GM10248 (cell line): ENCODE measurements at regions not wholly inside any gene's neighbourhood (a gene's known extent, or its start where the extent isn't known, plus 50 kb on each side); places are given as distances from the start of the nearest gene placed in this dataset.

Experiments
- CTCF ChIA-PET: fragments of 300-600 bp; sonication (Branson Sonifier 250); formaldehyde crosslinking; extraction: SDS; loops from one replicate; lab custom pipeline; 2021; ENCODE audit warnings: antibody characterized with exemption; lab: Yijun Ruan, JAX
- POLR2A ChIA-PET: fragments of 350-650 bp; sonication (Branson Sonifier 250); formaldehyde crosslinking; extraction: SDS; loops from one replicate; lab custom pipeline; 2020; ENCODE audit warnings: antibody characterized with exemption; lab: Yijun Ruan, JAX
- DNase-seq: peaks from one replicate; pipeline ENCODE4 v3.0.0; 2012; ENCODE audit errors: extremely low spot score
- CTCF ChIP-seq: IDR thresholded peaks from 2 replicates; pipeline ENCODE4 v1.5.1; 2012; ENCODE audit warnings: mild to moderate bottlenecking, low read depth; ENCODE audit errors: extremely low read depth, missing control alignments, control extremely low read depth

- no peak for DNase-seq
- POLR2A ChIA-PET = no interaction called here
- TF ChIP-seq CTCF = no peak
- CTCF ChIA-PET = interaction anchor here (0.6 to 1.7 kb wide), 4 partner anchors 9 to 24 kb away, joined by 3 to 5 read pairs (median 4); no protein-coding TSS in a partner anchor
These were observed 153.2 kb upstream of the ETAA1 start for GRCh38 chr2:67243919-67244318.

GRCh38 chr2:67246791-67247190, 150.3 kb upstream of the ETAA1 start:
- CTCF ChIA-PET = no interaction called here
- POLR2A ChIA-PET = no interaction called here
- TF ChIP-seq CTCF = no peak

GRCh38 chr2:67251741-67252140, 145.4 kb upstream of the ETAA1 start:
- ChIA-PET CTCF (no interaction called here), POLR2A (no interaction called here)
- DNase-seq = no peak
- no peak for TF ChIP-seq CTCF

More at GRCh38 chr2:67246791-67247190, 150.3 kb upstream of the ETAA1 start:
- no peak for DNase-seq

- TF ChIP-seq CTCF = no peak
- POLR2A ChIA-PET = no interaction called here
These were observed 141.1 kb upstream of the ETAA1 start for GRCh38 chr2:67255933-67256615.

GRCh38 chr2:67256892-67257291, 140.2 kb upstream of the ETAA1 start:
- no peak for TF ChIP-seq CTCF
- CTCF ChIA-PET = no interaction called here
- POLR2A ChIA-PET = no interaction called here
- no peak for DNase-seq

More at GRCh38 chr2:67255933-67256615, 141.1 kb upstream of the ETAA1 start:
- DNase-seq = no peak
- CTCF ChIA-PET = no interaction called here

- no peak for DNase-seq
- POLR2A ChIA-PET = no interaction called here
- CTCF ChIA-PET = interaction anchor here (1.0 kb wide), 1 partner anchor 14 kb away, joined by 3 read pairs; no protein-coding TSS in a partner anchor
- TF ChIP-seq CTCF = no peak
These were observed 139.0 kb upstream of the ETAA1 start for GRCh38 chr2:67258122-67258521.

GRCh38 chr2:67258831-67259230, 138.3 kb upstream of the ETAA1 start:
- ChIA-PET CTCF (no interaction called here), POLR2A (no interaction called here)
- DNase-seq = no peak
- TF ChIP-seq CTCF = no peak
